ENCODE measurements at regions not wholly inside any gene's neighbourhood (a gene's known extent, or its start where the extent isn't known, plus 50 kb on each side); places are given as distances from the start of the nearest gene placed in this dataset.
"Not testable (repeated sequence)": the region's sequence is repeated elsewhere in the genome, so short reads cannot be mapped to it uniquely, and the experiment has no call there.

- H3K4me3 ChIP-seq (ENCODE audit: low read depth, low read length), result no peak overlapping the region
- no peak for DNase-seq (ENCODE audit: low read depth)
- TF ChIP-seq CTCF (IDR thresholded peaks at IDR 0.05; ENCODE audit: insufficient read depth, low read depth, low read length, missing control alignments), result no peak
These were observed 131.9 kb upstream of the ZC3H12C start for GRCh38 chr11:109961261-109961660.

GRCh38 chr11:109963101-109963500, 130.1 kb upstream of the ZC3H12C start:
- DNase-seq (ENCODE audit: low read depth), result no peak
- TF ChIP-seq CTCF (IDR thresholded peaks at IDR 0.05; ENCODE audit: insufficient read depth, low read depth, low read length, missing control alignments), result no peak
- H3K4me3 ChIP-seq (ENCODE audit: low read depth, low read length), result no peak overlapping the region

- TF ChIP-seq CTCF (IDR thresholded peaks at IDR 0.05; ENCODE audit: insufficient read depth, low read depth, low read length, missing control alignments), result no peak
- no peak overlapping the region for H3K4me3 ChIP-seq (ENCODE audit: low read depth, low read length)
- no peak for DNase-seq (ENCODE audit: low read depth)
These were observed 128.7 kb upstream of the ZC3H12C start for GRCh38 chr11:109964487-109964886.

- not testable (repeated sequence) for H3K4me3 ChIP-seq (ENCODE audit: low read depth, low read length); DNase-seq (ENCODE audit: low read depth)
These were observed 127.7 kb upstream of the ZC3H12C start for GRCh38 chr11:109965445-109965844.

GRCh38 chr11:109965926-109966325, 127.3 kb upstream of the ZC3H12C start:
- DNase-seq (ENCODE audit: low read depth); H3K4me3 ChIP-seq (ENCODE audit: low read depth, low read length): not testable (repeated sequence)

- not testable (repeated sequence) for DNase-seq (ENCODE audit: low read depth); H3K4me3 ChIP-seq (ENCODE audit: low read depth, low read length)
These were observed 126.1 kb upstream of the ZC3H12C start for GRCh38 chr11:109967136-109967535.

- H3K4me3 ChIP-seq (ENCODE audit: low read depth, low read length), result no peak overlapping the region
- peak; percentile 49 for DNase-seq (ENCODE audit: low read depth)
- no peak for TF ChIP-seq CTCF (IDR thresholded peaks at IDR 0.05; ENCODE audit: insufficient read depth, low read depth, low read length, missing control alignments)
These were observed 124.9 kb upstream of the ZC3H12C start for GRCh38 chr11:109968299-109968698.

- DNase-seq (ENCODE audit: low read depth), result no peak
- no peak for TF ChIP-seq CTCF (IDR thresholded peaks at IDR 0.05; ENCODE audit: insufficient read depth, low read depth, low read length, missing control alignments)
- H3K4me3 ChIP-seq (ENCODE audit: low read depth, low read length), result no peak overlapping the region
These were observed 124.4 kb upstream of the ZC3H12C start for GRCh38 chr11:109968781-109969180.

All from GM12865 (cell line).